ENCODE measurements at regions not wholly inside any gene's neighbourhood (a gene's known extent, or its start where the extent isn't known, plus 50 kb on each side); places are given as distances from the start of the nearest gene placed in this dataset.
"Not testable (repeated sequence)": the region's sequence is repeated elsewhere in the genome, so short reads cannot be mapped to it uniquely, and the experiment has no call there.

DNA sequence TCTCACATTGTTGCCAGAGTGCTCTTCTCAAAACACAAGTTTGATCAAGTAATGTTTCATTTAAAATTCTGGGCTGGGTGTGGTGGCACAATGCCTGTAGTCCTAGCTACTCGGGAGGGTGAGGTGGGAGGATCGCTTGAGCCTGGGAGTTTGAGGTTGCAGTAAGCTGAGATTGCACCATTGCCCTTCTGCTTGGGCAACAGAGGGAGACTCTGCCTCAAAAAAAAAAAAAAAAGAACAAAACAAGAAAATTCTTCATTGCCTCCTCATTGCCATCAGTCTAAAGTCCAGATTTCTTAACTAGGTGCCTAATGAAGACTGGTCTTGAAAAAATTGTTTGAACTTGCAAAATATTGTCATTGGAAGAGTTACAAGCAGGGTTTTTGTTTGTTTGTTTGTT, 120.1 kb downstream of the MFAP3L start:
- TF ChIP-seq POLR2A (IDR thresholded peaks at IDR 0.05) (no peak), CTCF (IDR thresholded peaks at IDR 0.05) (no peak)
- WGBS, 2 donors: 36 to 56% methylated on average over 2 of the region's 2 CpGs
- peak in 1 of 2 donors; percentile 26 for DNase-seq
- H3K4me1 ChIP-seq: no peaks in the 10 kb centered on the region
- no peaks in the 10 kb centered on the region for H3K36me3 ChIP-seq
- intact Hi-C loops (cut with DNase I): no loop called here
- no peaks in the 10 kb centered on the region for H3K27me3 ChIP-seq
- no peaks in the 10 kb centered on the region for H3K9me3 ChIP-seq
- no peak overlapping the region for H3K27ac ChIP-seq
- no peak overlapping the region for H3K4me3 ChIP-seq (replicated peaks in 1 of 3)

DNA sequence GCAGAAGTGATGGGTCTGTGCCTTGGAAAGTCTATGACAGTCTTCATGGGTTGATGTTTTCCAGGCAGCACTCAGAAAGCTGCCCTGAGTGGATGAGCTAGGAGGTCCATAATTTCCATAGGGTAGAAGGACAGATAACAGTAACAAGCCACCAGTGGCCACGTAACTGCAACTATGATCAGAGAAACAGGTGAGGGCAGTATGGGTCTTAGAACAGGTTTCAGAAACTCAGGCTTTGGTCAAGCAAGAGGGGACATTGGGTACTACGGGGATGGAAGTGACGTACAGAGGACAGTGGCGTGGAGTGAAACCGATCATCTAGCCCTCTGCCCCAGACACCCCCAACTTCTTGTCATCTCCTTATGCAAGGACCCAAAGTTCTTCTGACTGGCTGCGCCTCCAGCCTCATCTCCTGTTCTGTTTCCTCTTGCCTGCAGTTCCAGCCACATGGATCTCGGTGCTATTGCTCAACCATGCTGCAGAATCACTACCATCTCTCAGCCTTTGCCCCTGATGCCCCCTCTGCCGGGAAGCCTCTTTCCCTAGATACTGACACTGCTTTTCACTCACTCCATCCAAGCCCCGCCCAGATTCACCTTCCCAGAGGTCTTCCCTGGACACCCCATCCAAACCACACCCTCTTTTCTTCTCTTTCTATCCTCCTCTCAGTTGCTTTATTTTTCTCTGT, 123.4 kb downstream of the MFAP3L start:
- Histone ChIP-seq H3K27ac (no peak overlapping the region), H3K4me1 (no peaks in the 10 kb centered on the region), H3K4me3 (replicated peaks in 1 of 3) (no peak overlapping the region), H3K9me3 (no peaks in the 10 kb centered on the region), H3K36me3 (no peaks in the 10 kb centered on the region), H3K27me3 (no peaks in the 10 kb centered on the region)
- peak in 1 of 2 donors; percentile 3 for DNase-seq
- peak in 1 of 6 experiments; percentile 29 for TF ChIP-seq CTCF (IDR thresholded peaks at IDR 0.05)
- no peak for TF ChIP-seq POLR2A (IDR thresholded peaks at IDR 0.05)
- intact Hi-C loops (cut with DNase I): no loop called here
- WGBS, 2 donors: 71 to 72% methylated on average over 9 of the region's 9 CpGs

GRCh38 chr4:169900241-169900845, 125.9 kb downstream of the MFAP3L start:
- intact Hi-C loops (cut with DNase I): no loop called here
- H3K4me3 ChIP-seq (replicated peaks in 1 of 3): no peak overlapping the region
- no peaks in the 10 kb centered on the region for H3K27me3 ChIP-seq
- DNase-seq: no peak
- TF ChIP-seq POLR2A (IDR thresholded peaks at IDR 0.05): no peak
- no peak for TF ChIP-seq CTCF (IDR thresholded peaks at IDR 0.05)
- no peak overlapping the region for H3K27ac ChIP-seq
- H3K9me3 ChIP-seq: no peaks in the 10 kb centered on the region
- WGBS, 2 donors: 78 to 84% methylated on average over 6 of the region's 6 CpGs
- H3K4me1 ChIP-seq: no peaks in the 10 kb centered on the region
- no peaks in the 10 kb centered on the region for H3K36me3 ChIP-seq

- H3K4me3 ChIP-seq (replicated peaks in 1 of 3): no peak overlapping the region
- no peak overlapping the region for H3K27ac ChIP-seq
- TF ChIP-seq CTCF (IDR thresholded peaks at IDR 0.05): no peak
- TF ChIP-seq POLR2A (IDR thresholded peaks at IDR 0.05): no peak
- intact Hi-C loops (cut with DNase I): no loop called here
- no peak for DNase-seq
- 91 to 96% methylated on average over 2 of the region's 2 CpGs for WGBS, 2 donors
- H3K27me3 ChIP-seq: no peaks in the 10 kb centered on the region
- no peaks in the 10 kb centered on the region for H3K4me1 ChIP-seq
- no peaks in the 10 kb centered on the region for H3K9me3 ChIP-seq
- H3K36me3 ChIP-seq: no peaks in the 10 kb centered on the region
Measured at GRCh38 chr4:169899295-169899694, 126.9 kb downstream of the MFAP3L start.

DNA sequence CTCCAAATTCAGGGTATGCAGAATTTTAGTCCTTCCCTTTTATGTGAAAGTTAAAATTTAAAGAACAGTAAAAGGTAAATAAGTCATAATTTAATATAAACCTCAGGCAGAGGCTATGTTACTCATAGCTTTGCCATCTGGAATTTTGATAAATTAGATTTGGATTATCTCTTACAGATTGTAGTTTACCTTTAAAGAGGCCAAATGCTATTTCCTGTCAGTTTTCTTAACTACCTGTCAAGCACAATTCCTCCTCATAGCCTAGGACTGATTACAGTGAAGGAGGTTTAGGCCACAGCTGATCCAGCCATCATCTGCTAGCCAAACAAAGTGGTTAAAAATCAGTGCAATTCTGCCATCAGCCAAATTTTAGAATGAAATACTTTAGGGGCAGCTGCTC, 128.1 kb downstream of the MFAP3L start:
- no peak for DNase-seq
- intact Hi-C loops (cut with DNase I): no loop called here
- H3K4me1 ChIP-seq: no peaks in the 10 kb centered on the region
- no peak overlapping the region for H3K27ac ChIP-seq
- H3K27me3 ChIP-seq: no peaks in the 10 kb centered on the region
- no peak for TF ChIP-seq POLR2A (IDR thresholded peaks at IDR 0.05)
- no peak for TF ChIP-seq CTCF (IDR thresholded peaks at IDR 0.05)
- H3K9me3 ChIP-seq: no peaks in the 10 kb centered on the region
- no peak overlapping the region for H3K4me3 ChIP-seq (replicated peaks in 1 of 3)
- no peaks in the 10 kb centered on the region for H3K36me3 ChIP-seq

GRCh38 chr4:169894767-169895166, 131.4 kb downstream of the MFAP3L start:
- H3K9me3 ChIP-seq; H3K36me3 ChIP-seq; H3K27ac ChIP-seq; intact Hi-C loops (cut with DNase I); H3K4me1 ChIP-seq; H3K4me3 ChIP-seq (replicated peaks in 1 of 3); DNase-seq; H3K27me3 ChIP-seq: not testable (repeated sequence)
- 95% methylated on average over 4 of the region's 4 CpGs for WGBS, 2 donors

All from thyroid gland (tissue), 4 donors.